Activated CD4-positive, CD25-positive, alpha-beta regulatory T cell treated with anti-CD3 and anti-CD28 coated beads, Interleukin-2, amount 50 U/mL, for 72 hours (primary cell): ENCODE measurements at regions not wholly inside any gene's neighbourhood (a gene's known extent, or its start where the extent isn't known, plus 50 kb on each side); places are given as distances from the start of the nearest gene placed in this dataset.

Experiments
- DNase-seq: peaks from one replicate; pipeline ENCODE4 v3.0.0; 2021

GRCh38 chr13:105251293-105251692 is 1284.2 kb downstream of the EFNB2 start:
- no peak for DNase-seq

GRCh38 chr13:105247830-105248229 is 1287.6 kb downstream of the EFNB2 start:
- DNase-seq = no peak

GRCh38 chr13:105240371-105240770 is 1295.1 kb downstream of the EFNB2 start:
- DNase-seq = no peak

GRCh38 chr13:105232439-105232838 is 1303.0 kb downstream of the EFNB2 start:
- no peak for DNase-seq

GRCh38 chr13:105232006-105232405 is 1303.5 kb downstream of the EFNB2 start:
- DNase-seq = no peak

GRCh38 chr13:105231579-105231978 is 1303.9 kb downstream of the EFNB2 start:
- no peak for DNase-seq

- DNase-seq = no peak
Measured at GRCh38 chr13:105220881-105221280, 1314.6 kb downstream of the EFNB2 start.

GRCh38 chr13:105220063-105220462 is 1315.4 kb downstream of the EFNB2 start:
- DNase-seq = no peak

GRCh38 chr13:105219651-105220050 is 1315.8 kb downstream of the EFNB2 start:
- DNase-seq = no peak

GRCh38 chr13:105213512-105213911 is 1322.0 kb downstream of the EFNB2 start:
- DNase-seq = no peak

GRCh38 chr13:105207572-105208293 is 1327.7 kb downstream of the EFNB2 start:
- DNase-seq = no peak

GRCh38 chr13:105202354-105202753 is 1333.1 kb downstream of the EFNB2 start:
- no peak for DNase-seq

- no peak for DNase-seq
Measured at GRCh38 chr13:105201351-105201750, 1334.1 kb downstream of the EFNB2 start.

- no peak for DNase-seq
Measured at GRCh38 chr13:105200181-105200580, 1335.3 kb downstream of the EFNB2 start.

GRCh38 chr13:105196052-105196451 is 1339.4 kb downstream of the EFNB2 start:
- no peak for DNase-seq

GRCh38 chr13:105193026-105193425 is 1342.4 kb downstream of the EFNB2 start:
- DNase-seq = no peak

GRCh38 chr13:105184201-105184600 is 1351.3 kb downstream of the EFNB2 start:
- no peak for DNase-seq

- no peak for DNase-seq
Measured at GRCh38 chr13:105177265-105177900, 1358.1 kb downstream of the EFNB2 start.

GRCh38 chr13:105170438-105170837 is 1365.0 kb downstream of the EFNB2 start:
- no peak for DNase-seq

- DNase-seq = no peak
Measured at GRCh38 chr13:105168295-105168694, 1367.2 kb downstream of the EFNB2 start.

- no peak for DNase-seq
Measured at GRCh38 chr13:105167385-105167784, 1368.1 kb downstream of the EFNB2 start.

GRCh38 chr13:105165449-105166125 is 1369.9 kb downstream of the EFNB2 start:
- no peak for DNase-seq

GRCh38 chr13:105159841-105160240 is 1375.6 kb downstream of the EFNB2 start:
- no peak for DNase-seq

- no peak for DNase-seq
Measured at GRCh38 chr13:105153611-105154010, 1381.9 kb downstream of the EFNB2 start.
